Stomach (tissue), 8 donors: ENCODE measurements at regions not wholly inside any gene's neighbourhood (a gene's known extent, or its start where the extent isn't known, plus 50 kb on each side); places are given as distances from the start of the nearest gene placed in this dataset.

Experiments
- DNase-seq, 2 donors: peaks; one replicate each; pipeline versions ENCODE4 v3.0.0 to v3.0.0-alpha.2; 2013 to 2019
- H3K27ac ChIP-seq, 5 donors: fragments of 200-600 bp in 4 of 5; sonication (generic) in 4 of 5; one replicate each; pipeline ENCODE4 v1.5.1; 2013 to 2019; ENCODE audit warnings: mild to moderate bottlenecking in 1 of 5, moderate library complexity in 1 of 5
- H3K27me3 ChIP-seq, 3 donors: fragments of 200-600 bp; sonication (generic); one replicate each; pipeline ENCODE4 v1.5.1; 2017 to 2019; ENCODE audit warnings: mixed run types in 1 of 3
- H3K36me3 ChIP-seq, 4 donors: fragments of 200-600 bp; sonication (generic); 1 replicate in 3 of 4; 2 replicates in 1 of 4; pipeline ENCODE4 v1.5.1; 2016 to 2019
- H3K4me1 ChIP-seq, 4 donors: fragments of 200-600 bp; sonication (generic); one replicate each; pipeline ENCODE4 v1.5.1; 2016 to 2019
- H3K4me3 ChIP-seq, 4 donors: fragments of 200-600 bp; sonication (generic) in 3 of 4; one replicate each; pipeline ENCODE4 v1.5.1; 2016 to 2019; ENCODE audit warnings: mild to moderate bottlenecking in 1 of 4
- H3K9me3 ChIP-seq, 4 donors: fragments of 200-600 bp; sonication (generic); one replicate each; pipeline ENCODE4 v1.5.1; 2016 to 2019
- CTCF ChIP-seq, 7 experiments: fragments of 450-650 bp in 4 of 7; fragments of 200-600 bp in 3 of 7; sonication (generic) in 3 of 7; IDR thresholded peaks; one replicate each; pipeline ENCODE4 v1.5.1; 2016 to 2019; ENCODE audit warnings: antibody characterized with exemption in 7 of 7, control low read depth in 2 of 7, mild to moderate bottlenecking in 1 of 7
- EP300 ChIP-seq: sonication (generic); formaldehyde crosslinking; IDR thresholded peaks from one replicate; pipeline ENCODE4 v1.6.1; 2017; ENCODE audit warnings: antibody characterized with exemption
- POLR2A ChIP-seq, 4 donors: fragments of 450-650 bp; IDR thresholded peaks; one replicate each; pipeline ENCODE4 v1.6.1; 2016; ENCODE audit warnings: antibody characterized with exemption in 4 of 4, control low read depth in 2 of 4, mild to moderate bottlenecking in 1 of 4, moderate library complexity in 1 of 4
- POLR2AphosphoS5 ChIP-seq, 3 donors: sonication (generic); formaldehyde crosslinking; IDR thresholded peaks; one replicate each; pipeline ENCODE4 v1.6.1; 2016; ENCODE audit warnings: antibody characterized with exemption in 3 of 3
- WGBS, 5 donors: extraction: QIAGEN DNeasy Blood & Tissue Kit in 3 of 5; methylation state at CpG; one replicate each; pipeline versions ENCODE4 v1.1.5 to v1.1.7; 2013 to 2018; 5-methylcytosine and 5-hydroxymethylcytosine counted together
- intact Hi-C: fragments of 100-400 bp; cut with DNase I; formaldehyde crosslinking; loops from one replicate; pipeline ENCODE4 v1.15.1; 2023; ENCODE audit warnings: low total_unique reads
- donor health status: healthy with polysubstance abuse.
- donor health status: Bipolar disorder and iron deficiency.
- donor health status: healthy.

GRCh38 chr5:110053205-110053604 is 363.5 kb downstream of the MAN2A1 start:
- intact Hi-C loops: no loop called here
- Histone ChIP-seq H3K27me3 (no peaks in the 10 kb centered on the region), H3K9me3 (no peaks in the 10 kb centered on the region), H3K27ac (no peak overlapping the region), H3K4me1 (peaks cover 0 to 26% (median 10%) of the 10 kb centered on the region in 4 donors), H3K36me3 (no peaks in the 10 kb centered on the region), H3K4me3 (no peak overlapping the region)
- 90 to 97% (median 95%) methylated on average over 1 of the region's 1 CpG for WGBS, 5 donors
- TF ChIP-seq EP300 (no peak), CTCF (IDR thresholded peaks at IDR 0.05) (no peak), POLR2AphosphoS5 (IDR thresholded peaks at IDR 0.05) (no peak)
- no peak for DNase-seq

GRCh38 chr5:110053824-110054223 is 364.1 kb downstream of the MAN2A1 start:
- TF ChIP-seq EP300: no peak
- no peak for TF ChIP-seq CTCF (IDR thresholded peaks at IDR 0.05)
- no peak for TF ChIP-seq POLR2AphosphoS5 (IDR thresholded peaks at IDR 0.05)
- no peak for TF ChIP-seq POLR2A (IDR thresholded peaks at IDR 0.05)
- H3K9me3 ChIP-seq: no peaks in the 10 kb centered on the region
- peaks cover 0 to 26% (median 10%) of the 10 kb centered on the region in 4 donors for H3K4me1 ChIP-seq
- intact Hi-C loops: no loop called here
- H3K36me3 ChIP-seq: no peaks in the 10 kb centered on the region
- H3K27ac ChIP-seq: no peak overlapping the region
- no peak for DNase-seq
- no peaks in the 10 kb centered on the region for H3K27me3 ChIP-seq
- H3K4me3 ChIP-seq: no peak overlapping the region

DNA sequence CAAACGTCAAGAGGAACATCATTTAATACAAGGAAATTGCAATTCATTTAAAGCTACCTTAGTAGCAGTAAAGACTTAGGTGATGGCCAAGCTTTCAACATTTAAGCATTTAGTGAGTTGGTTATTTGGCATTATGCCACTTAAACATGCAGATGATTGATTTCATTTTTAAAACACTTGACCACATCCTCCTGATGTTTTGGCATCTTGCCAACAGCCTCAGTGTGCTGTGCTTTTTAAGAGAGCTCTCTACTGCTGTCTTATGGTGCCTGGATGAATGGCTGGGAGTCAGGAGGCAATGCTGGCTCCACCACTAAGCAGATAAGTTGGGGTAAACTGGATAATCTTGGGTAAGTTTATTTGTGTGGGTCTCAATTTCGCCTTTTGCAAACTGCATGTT is 364.5 kb downstream of the MAN2A1 start:
- intact Hi-C loops: no loop called here
- no peak for TF ChIP-seq POLR2AphosphoS5 (IDR thresholded peaks at IDR 0.05)
- TF ChIP-seq CTCF (IDR thresholded peaks at IDR 0.05): no peak
- no peak for TF ChIP-seq EP300
- no peak for TF ChIP-seq POLR2A (IDR thresholded peaks at IDR 0.05)
- Histone ChIP-seq H3K27ac (no peak overlapping the region), H3K36me3 (no peaks in the 10 kb centered on the region), H3K4me1 (peaks cover 0 to 26% (median 10%) of the 10 kb centered on the region in 4 donors), H3K9me3 (no peaks in the 10 kb centered on the region), H3K27me3 (no peaks in the 10 kb centered on the region), H3K4me3 (no peak overlapping the region)
- 39 to 52% (median 48%) methylated on average over 2 of the region's 2 CpGs for WGBS, 5 donors
- DNase-seq: peak; percentile 28 to 86

DNA sequence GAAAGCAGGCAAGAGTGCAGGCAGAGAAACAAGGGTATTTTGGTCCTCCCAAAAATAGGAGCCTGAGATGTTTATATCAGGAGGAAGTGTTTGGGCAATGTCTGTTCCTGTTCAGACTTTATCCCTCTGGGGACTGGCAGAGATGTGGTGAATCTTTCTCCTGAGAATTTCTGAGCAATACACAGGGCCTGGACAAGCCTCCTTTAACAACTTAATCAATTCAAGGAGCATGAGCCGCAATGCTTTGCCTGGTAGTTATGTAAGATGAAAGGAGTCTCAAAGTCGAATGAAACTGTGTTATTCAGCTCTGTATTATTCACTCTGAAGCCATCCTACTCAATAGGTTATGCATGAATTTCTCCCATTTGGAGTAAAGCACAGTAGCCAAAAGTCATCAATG is 365.6 kb downstream of the MAN2A1 start:
- WGBS, 5 donors: 50 to 76% (median 72%) methylated on average over 2 of the region's 2 CpGs
- Histone ChIP-seq H3K36me3 (no peaks in the 10 kb centered on the region), H3K4me3 (no peak overlapping the region), H3K4me1 (peaks cover 0 to 26% (median 10%) of the 10 kb centered on the region in 4 donors), H3K9me3 (no peaks in the 10 kb centered on the region), H3K27ac (no peak overlapping the region), H3K27me3 (no peaks in the 10 kb centered on the region)
- TF ChIP-seq POLR2A (IDR thresholded peaks at IDR 0.05): no peak
- TF ChIP-seq EP300: no peak
- no peak for TF ChIP-seq POLR2AphosphoS5 (IDR thresholded peaks at IDR 0.05)
- TF ChIP-seq CTCF (IDR thresholded peaks at IDR 0.05): no peak
- no peak for DNase-seq
- intact Hi-C loops: no loop called here
